Natural killer cell (primary cell): ENCODE measurements at regions not wholly inside any gene's neighbourhood (a gene's known extent, or its start where the extent isn't known, plus 50 kb on each side); places are given as distances from the start of the nearest gene placed in this dataset.

Experiments
- ATAC-seq, 3 donors: fragments of 150-1000 bp in 2 of 3; fragments of 200-7000 bp in 1 of 3; cut with Tn5 transposase; 1 replicate in 1 of 3; 2 replicates in 2 of 3; pipeline ENCODE4 v1.10.0; 2021; ENCODE audit warnings: mild to moderate bottlenecking in 2 of 3, moderate library complexity in 2 of 3
- DNase-seq, 2 donors: peaks; one replicate each; pipeline versions ENCODE4 v3.0.0 to v3.0.0-alpha.2; 2013 to 2021; ENCODE audit warnings: mixed read lengths in 1 of 2
- H3K27ac ChIP-seq: one replicate; pipeline ENCODE4 v1.5.1; 2013; ENCODE audit warnings: mild to moderate bottlenecking, low read length
- H3K27me3 ChIP-seq: one replicate; pipeline ENCODE4 v1.6.1; 2013; ENCODE audit warnings: low read length; ENCODE audit not compliant: control insufficient read depth, insufficient read depth
- H3K36me3 ChIP-seq: one replicate; pipeline ENCODE4 v1.6.1; 2013; ENCODE audit warnings: low read length; ENCODE audit not compliant: control insufficient read depth, insufficient read depth
- H3K4me1 ChIP-seq: one replicate; pipeline ENCODE4 v1.6.1; 2013; ENCODE audit warnings: low read length; ENCODE audit not compliant: control insufficient read depth, insufficient read depth
- H3K4me3 ChIP-seq: one replicate; pipeline ENCODE4 v1.5.1; 2013; ENCODE audit warnings: low read length
- H3K9me3 ChIP-seq: one replicate; pipeline ENCODE4 v1.6.1; 2013; ENCODE audit warnings: low read length; ENCODE audit not compliant: control insufficient read depth, insufficient read depth
- H3K27ac Mint-ChIP-seq, 2 donors: one replicate each; pipeline ENCODE4 v1.8.0; 2022; ENCODE audit warnings: mild to moderate bottlenecking in 2 of 2, mixed read lengths in 2 of 2, moderate library complexity in 1 of 2
- H3K27me3 Mint-ChIP-seq, 2 donors: one replicate each; pipeline ENCODE4 v1.8.0; 2022; ENCODE audit warnings: low read depth in 2 of 2, mixed read lengths in 2 of 2
- H3K36me3 Mint-ChIP-seq: one replicate; pipeline ENCODE4 v1.8.0; 2022; ENCODE audit warnings: mixed read lengths
- H3K4me1 Mint-ChIP-seq, 2 donors: one replicate each; pipeline ENCODE4 v1.8.0; 2022; ENCODE audit warnings: mixed read lengths in 2 of 2
- H3K4me3 Mint-ChIP-seq: one replicate; pipeline ENCODE4 v1.8.0; 2022; ENCODE audit warnings: mild to moderate bottlenecking, moderate library complexity, mixed read lengths
- H3K9me3 Mint-ChIP-seq, 2 donors: one replicate each; pipeline ENCODE4 v1.8.0; 2022; ENCODE audit warnings: mixed read lengths in 2 of 2
- WGBS: methylation state at CpG from one replicate; pipeline ENCODE4 v1.1.7; 2013; ENCODE audit warnings: missing lambda C conversion rate; ENCODE audit not compliant: insufficient coverage; 5-methylcytosine and 5-hydroxymethylcytosine counted together
- intact Hi-C: fragments of 100-400 bp; cut with micrococcal nuclease; formaldehyde crosslinking; loops from one replicate; pipeline ENCODE4 v1.14.2; 2022
- TF ChIP-seq, protein P1 (sequence below): fragments of 200-600 bp; IDR thresholded peaks from one replicate; pipeline ENCODE4 v1.8.0; 2022; ENCODE audit warnings: antibody characterized with exemption

GRCh38 chr4:54487491-54487890 lies 170.3 kb upstream of the KIT start:
- H3K4me3 Mint-ChIP-seq, result no peak overlapping the region

GRCh38 chr4:54493862-54494261 lies 163.9 kb upstream of the KIT start:
- DNase-seq, result no peak
- Mint-ChIP-seq H3K9me3 (no peaks in the 10 kb centered on the region), H3K27me3 (no peaks in the 10 kb centered on the region), H3K27ac (no peak overlapping the region), H3K4me3 (no peak overlapping the region), H3K4me1 (no peaks in the 10 kb centered on the region), H3K36me3 (no peaks in the 10 kb centered on the region)
- TF ChIP-seq, protein P1, sequence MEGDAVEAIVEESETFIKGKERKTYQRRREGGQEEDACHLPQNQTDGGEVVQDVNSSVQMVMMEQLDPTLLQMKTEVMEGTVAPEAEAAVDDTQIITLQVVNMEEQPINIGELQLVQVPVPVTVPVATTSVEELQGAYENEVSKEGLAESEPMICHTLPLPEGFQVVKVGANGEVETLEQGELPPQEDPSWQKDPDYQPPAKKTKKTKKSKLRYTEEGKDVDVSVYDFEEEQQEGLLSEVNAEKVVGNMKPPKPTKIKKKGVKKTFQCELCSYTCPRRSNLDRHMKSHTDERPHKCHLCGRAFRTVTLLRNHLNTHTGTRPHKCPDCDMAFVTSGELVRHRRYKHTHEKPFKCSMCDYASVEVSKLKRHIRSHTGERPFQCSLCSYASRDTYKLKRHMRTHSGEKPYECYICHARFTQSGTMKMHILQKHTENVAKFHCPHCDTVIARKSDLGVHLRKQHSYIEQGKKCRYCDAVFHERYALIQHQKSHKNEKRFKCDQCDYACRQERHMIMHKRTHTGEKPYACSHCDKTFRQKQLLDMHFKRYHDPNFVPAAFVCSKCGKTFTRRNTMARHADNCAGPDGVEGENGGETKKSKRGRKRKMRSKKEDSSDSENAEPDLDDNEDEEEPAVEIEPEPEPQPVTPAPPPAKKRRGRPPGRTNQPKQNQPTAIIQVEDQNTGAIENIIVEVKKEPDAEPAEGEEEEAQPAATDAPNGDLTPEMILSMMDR, result no peak
- H3K27me3 ChIP-seq, result no peaks in the 10 kb centered on the region
- H3K27ac ChIP-seq, result no peak overlapping the region
- 85% methylated on average over 3 of the region's 3 CpGs for WGBS
- H3K4me3 ChIP-seq, result no peak overlapping the region
- ATAC-seq, result no peak
- H3K36me3 ChIP-seq, result no peaks in the 10 kb centered on the region
- H3K4me1 ChIP-seq, result peaks cover 13% of the 10 kb centered on the region
- H3K9me3 ChIP-seq, result no peaks in the 10 kb centered on the region
- intact Hi-C loops, result no loop called here

More at GRCh38 chr4:54487491-54487890, 170.3 kb upstream of the KIT start:
- no peaks in the 10 kb centered on the region for H3K36me3 Mint-ChIP-seq
- no peak overlapping the region for H3K27ac Mint-ChIP-seq
- no peak overlapping the region for H3K27ac ChIP-seq
- no peak for ATAC-seq
- H3K36me3 ChIP-seq, result no peaks in the 10 kb centered on the region
- intact Hi-C loops, result no loop called here
- no peaks in the 10 kb centered on the region for H3K4me1 ChIP-seq
- no peaks in the 10 kb centered on the region for H3K27me3 ChIP-seq
- no peaks in the 10 kb centered on the region for H3K9me3 ChIP-seq
- WGBS, result 100% methylated on average over 1 of the region's 2 CpGs
- no peak overlapping the region for H3K4me3 ChIP-seq
- H3K9me3 Mint-ChIP-seq, result no peaks in the 10 kb centered on the region
- no peaks in the 10 kb centered on the region for H3K4me1 Mint-ChIP-seq
- DNase-seq, result no peak
- TF ChIP-seq, protein P1, result no peak
- H3K27me3 Mint-ChIP-seq, result peaks cover 0 to 3% of the 10 kb centered on the region in 2 donors

DNA sequence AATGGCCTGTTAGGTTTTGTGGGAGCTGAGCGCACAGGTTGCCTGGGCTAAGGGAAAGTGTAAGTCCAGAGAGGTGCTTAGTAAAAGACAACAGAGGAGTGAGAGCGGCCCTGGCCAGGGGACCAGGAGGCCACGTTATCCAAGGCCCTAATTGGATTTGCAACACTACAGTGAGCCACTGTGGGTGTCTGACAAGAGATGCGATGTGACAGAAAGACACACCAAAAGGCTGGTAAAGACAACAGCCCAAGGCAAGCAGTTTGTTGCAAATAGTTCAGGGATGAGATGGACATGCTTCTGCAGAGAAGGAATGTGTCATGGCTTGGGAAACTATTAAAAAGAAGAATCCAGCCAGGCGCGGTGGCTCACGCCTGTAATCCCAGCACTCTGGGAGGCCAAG lies 162.7 kb upstream of the KIT start:
- H3K27ac Mint-ChIP-seq, result no peak overlapping the region
- H3K4me3 Mint-ChIP-seq, result no peak overlapping the region
- 88% methylated on average over 7 of the region's 7 CpGs for WGBS
- Histone ChIP-seq H3K9me3 (no peaks in the 10 kb centered on the region), H3K4me1 (peaks cover 13% of the 10 kb centered on the region), H3K27ac (no peak overlapping the region), H3K27me3 (no peaks in the 10 kb centered on the region), H3K4me3 (no peak overlapping the region), H3K36me3 (no peaks in the 10 kb centered on the region)
- H3K4me1 Mint-ChIP-seq, result no peaks in the 10 kb centered on the region
- H3K36me3 Mint-ChIP-seq, result no peaks in the 10 kb centered on the region
- no peaks in the 10 kb centered on the region for H3K9me3 Mint-ChIP-seq
- ATAC-seq (no peak), DNase-seq (no peak)
- TF ChIP-seq, protein P1, result no peak
- H3K27me3 Mint-ChIP-seq, result no peaks in the 10 kb centered on the region
- intact Hi-C loops, result no loop called here

DNA sequence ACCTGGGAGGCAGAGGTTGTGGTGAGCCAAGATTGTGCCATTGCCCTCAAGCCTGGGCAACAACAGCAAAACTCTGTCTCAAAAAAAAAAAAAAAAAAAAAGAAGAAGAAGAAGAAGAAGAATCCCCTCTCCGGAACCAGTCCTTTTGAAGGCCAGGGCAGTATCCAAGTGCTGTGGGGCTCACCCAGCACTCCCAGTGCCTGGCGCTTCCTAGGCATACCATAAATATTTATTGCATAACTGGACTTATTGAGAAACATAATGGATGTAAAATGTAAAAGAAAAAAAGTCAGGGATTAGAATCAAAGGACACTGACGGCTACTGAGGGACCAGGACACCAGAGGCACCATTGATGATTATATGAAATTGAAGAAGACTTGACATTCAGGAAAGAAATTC lies 162.1 kb upstream of the KIT start:
- Mint-ChIP-seq H3K27me3 (no peaks in the 10 kb centered on the region), H3K4me3 (no peak overlapping the region), H3K27ac (no peak overlapping the region), H3K9me3 (no peaks in the 10 kb centered on the region), H3K36me3 (no peaks in the 10 kb centered on the region), H3K4me1 (no peaks in the 10 kb centered on the region)
- intact Hi-C loops, result no loop called here
- 90% methylated on average over 2 of the region's 3 CpGs for WGBS
- ATAC-seq (no peak), DNase-seq (no peak)
- Histone ChIP-seq H3K27me3 (no peaks in the 10 kb centered on the region), H3K4me1 (peaks cover 13% of the 10 kb centered on the region), H3K27ac (no peak overlapping the region), H3K36me3 (no peaks in the 10 kb centered on the region), H3K4me3 (no peak overlapping the region), H3K9me3 (no peaks in the 10 kb centered on the region)
- TF ChIP-seq, protein P1, result no peak
